ENCODE measurements at regions not wholly inside any gene's neighbourhood (a gene's known extent, or its start where the extent isn't known, plus 50 kb on each side); places are given as distances from the start of the nearest gene placed in this dataset.

- Mint-ChIP-seq H3K4me1 (no peaks in the 10 kb centered on the region), H3K36me3 (ENCODE audit: low read depth) (no peaks in the 10 kb centered on the region), H3K27me3 (no peaks in the 10 kb centered on the region), H3K27ac (no peak overlapping the region), H3K4me3 (no peak overlapping the region), H3K9me3 (peaks cover 5% of the 10 kb centered on the region)
- ATAC-seq: no peak
- no peak for DNase-seq
Observed at GRCh38 chr12:77591959-77592743, 238.5 kb upstream of the NAV3 start.

- no peak overlapping the region for H3K27ac Mint-ChIP-seq
Observed at GRCh38 chr12:77590306-77590705, 240.4 kb upstream of the NAV3 start.

GRCh38 chr12:77584860-77585259, 245.8 kb upstream of the NAV3 start:
- no peak for DNase-seq
- no peak for ATAC-seq
- Mint-ChIP-seq H3K27ac (no peak overlapping the region), H3K4me1 (no peaks in the 10 kb centered on the region), H3K9me3 (peaks cover 5% of the 10 kb centered on the region), H3K4me3 (no peak overlapping the region), H3K36me3 (ENCODE audit: low read depth) (no peaks in the 10 kb centered on the region), H3K27me3 (no peaks in the 10 kb centered on the region)

More at GRCh38 chr12:77590306-77590705, 240.4 kb upstream of the NAV3 start:
- Mint-ChIP-seq H3K27me3 (no peaks in the 10 kb centered on the region), H3K36me3 (ENCODE audit: low read depth) (no peaks in the 10 kb centered on the region), H3K4me3 (no peak overlapping the region), H3K9me3 (peaks cover 5% of the 10 kb centered on the region), H3K4me1 (no peaks in the 10 kb centered on the region)
- ATAC-seq (no peak), DNase-seq (no peak)

- ATAC-seq: no peak
- no peak overlapping the region for H3K4me3 Mint-ChIP-seq
- H3K36me3 Mint-ChIP-seq (ENCODE audit: low read depth): no peaks in the 10 kb centered on the region
- H3K9me3 Mint-ChIP-seq: no peaks in the 10 kb centered on the region
- no peaks in the 10 kb centered on the region for H3K4me1 Mint-ChIP-seq
- H3K27me3 Mint-ChIP-seq: no peaks in the 10 kb centered on the region
- no peak for DNase-seq
- no peak overlapping the region for H3K27ac Mint-ChIP-seq
Observed at GRCh38 chr12:77578466-77579220, 252.1 kb upstream of the NAV3 start.

GRCh38 chr12:77577791-77578190, 252.9 kb upstream of the NAV3 start:
- Mint-ChIP-seq H3K9me3 (no peaks in the 10 kb centered on the region), H3K36me3 (ENCODE audit: low read depth) (no peaks in the 10 kb centered on the region), H3K4me1 (no peaks in the 10 kb centered on the region), H3K27ac (no peak overlapping the region), H3K27me3 (no peaks in the 10 kb centered on the region), H3K4me3 (no peak overlapping the region)
- ATAC-seq (no peak), DNase-seq (no peak)

GRCh38 chr12:77575376-77575919, 255.2 kb upstream of the NAV3 start:
- no peaks in the 10 kb centered on the region for H3K4me1 Mint-ChIP-seq
- no peaks in the 10 kb centered on the region for H3K27me3 Mint-ChIP-seq
- no peak overlapping the region for H3K4me3 Mint-ChIP-seq
- H3K36me3 Mint-ChIP-seq (ENCODE audit: low read depth): no peaks in the 10 kb centered on the region
- no peak overlapping the region for H3K27ac Mint-ChIP-seq
- no peaks in the 10 kb centered on the region for H3K9me3 Mint-ChIP-seq
- DNase-seq: no peak
- ATAC-seq: no peak

- DNase-seq: no peak
- H3K4me1 Mint-ChIP-seq: no peaks in the 10 kb centered on the region
- H3K4me3 Mint-ChIP-seq: no peak overlapping the region
- H3K9me3 Mint-ChIP-seq: peaks cover 7% of the 10 kb centered on the region
- H3K36me3 Mint-ChIP-seq (ENCODE audit: low read depth): no peaks in the 10 kb centered on the region
- no peaks in the 10 kb centered on the region for H3K27me3 Mint-ChIP-seq
- ATAC-seq: no peak
- H3K27ac Mint-ChIP-seq: no peak overlapping the region
Observed at GRCh38 chr12:77572371-77572770, 258.3 kb upstream of the NAV3 start.

GRCh38 chr12:77571768-77572167, 258.9 kb upstream of the NAV3 start:
- no peak for ATAC-seq
- Mint-ChIP-seq H3K36me3 (ENCODE audit: low read depth) (no peaks in the 10 kb centered on the region), H3K27me3 (no peaks in the 10 kb centered on the region), H3K4me3 (no peak overlapping the region), H3K27ac (no peak overlapping the region), H3K9me3 (peaks cover 7% of the 10 kb centered on the region), H3K4me1 (no peaks in the 10 kb centered on the region)
- DNase-seq: no peak

GRCh38 chr12:77571127-77571526, 259.6 kb upstream of the NAV3 start:
- Mint-ChIP-seq H3K36me3 (ENCODE audit: low read depth) (no peaks in the 10 kb centered on the region), H3K9me3 (peaks cover 7% of the 10 kb centered on the region), H3K4me3 (no peak overlapping the region), H3K27me3 (no peaks in the 10 kb centered on the region), H3K27ac (no peak overlapping the region), H3K4me1 (no peaks in the 10 kb centered on the region)
- no peak for ATAC-seq
- DNase-seq: no peak

GRCh38 chr12:77569876-77570275, 260.8 kb upstream of the NAV3 start:
- Mint-ChIP-seq H3K27me3 (no peaks in the 10 kb centered on the region), H3K36me3 (ENCODE audit: low read depth) (no peaks in the 10 kb centered on the region), H3K4me3 (no peak overlapping the region), H3K4me1 (no peaks in the 10 kb centered on the region), H3K27ac (no peak overlapping the region), H3K9me3 (peaks cover 7% of the 10 kb centered on the region)
- DNase-seq: no peak
- ATAC-seq: no peak

GRCh38 chr12:77560714-77561113, 270.0 kb upstream of the NAV3 start:
- H3K36me3 Mint-ChIP-seq (ENCODE audit: low read depth): no peaks in the 10 kb centered on the region
- DNase-seq: no peak
- no peak overlapping the region for H3K27ac Mint-ChIP-seq
- peaks cover 14% of the 10 kb centered on the region for H3K9me3 Mint-ChIP-seq
- no peak overlapping the region for H3K4me3 Mint-ChIP-seq
- no peak for ATAC-seq
- no peaks in the 10 kb centered on the region for H3K4me1 Mint-ChIP-seq
- H3K27me3 Mint-ChIP-seq: no peaks in the 10 kb centered on the region

GRCh38 chr12:77559400-77560074, 271.2 kb upstream of the NAV3 start:
- H3K27ac Mint-ChIP-seq: no peak overlapping the region
- H3K9me3 Mint-ChIP-seq: peaks cover 14% of the 10 kb centered on the region
- H3K27me3 Mint-ChIP-seq: no peaks in the 10 kb centered on the region
- ATAC-seq: no peak
- no peaks in the 10 kb centered on the region for H3K36me3 Mint-ChIP-seq (ENCODE audit: low read depth)
- no peak for DNase-seq
- H3K4me3 Mint-ChIP-seq: no peak overlapping the region
- no peaks in the 10 kb centered on the region for H3K4me1 Mint-ChIP-seq

- Mint-ChIP-seq H3K36me3 (ENCODE audit: low read depth) (no peaks in the 10 kb centered on the region), H3K27me3 (no peaks in the 10 kb centered on the region), H3K27ac (no peak overlapping the region), H3K4me1 (no peaks in the 10 kb centered on the region), H3K9me3 (peaks cover 9% of the 10 kb centered on the region), H3K4me3 (no peak overlapping the region)
- ATAC-seq (no peak), DNase-seq (no peak)
Observed at GRCh38 chr12:77555074-77555473, 275.6 kb upstream of the NAV3 start.

- no peak overlapping the region for H3K4me3 Mint-ChIP-seq
- H3K27me3 Mint-ChIP-seq: no peaks in the 10 kb centered on the region
- no peak for DNase-seq
- H3K4me1 Mint-ChIP-seq: no peaks in the 10 kb centered on the region
- ATAC-seq: no peak
- peaks cover 8% of the 10 kb centered on the region for H3K9me3 Mint-ChIP-seq
- no peak overlapping the region for H3K27ac Mint-ChIP-seq
- no peaks in the 10 kb centered on the region for H3K36me3 Mint-ChIP-seq (ENCODE audit: low read depth)
Observed at GRCh38 chr12:77553976-77554619, 276.6 kb upstream of the NAV3 start.
